ENCODE measurements at regions not wholly inside any gene's neighbourhood (a gene's known extent, or its start where the extent isn't known, plus 50 kb on each side); places are given as distances from the start of the nearest gene placed in this dataset.

- no peak for TF ChIP-seq CTCF (conservative IDR thresholded peaks at IDR 0.05)
- TF ChIP-seq EZH2 (IDR thresholded peaks at IDR 0.05; ENCODE audit: low read depth): no peak
Observed at GRCh38 chr5:130280528-130281217, 376.4 kb downstream of the CHSY3 start.
